ENCODE measurements at regions not wholly inside any gene's neighbourhood (a gene's known extent, or its start where the extent isn't known, plus 50 kb on each side); places are given as distances from the start of the nearest gene placed in this dataset.
"Not testable (repeated sequence)": the region's sequence is repeated elsewhere in the genome, so short reads cannot be mapped to it uniquely, and the experiment has no call there.

- Histone ChIP-seq H3K27ac (no peak overlapping the region), H3K4me3 (no peak overlapping the region), H3K27me3 (no peaks in the 10 kb centered on the region), H3K9me3 (ENCODE audit: low read depth) (no peaks in the 10 kb centered on the region), H3K4me1 (ENCODE audit: low read depth) (no peaks in the 10 kb centered on the region), H3K36me3 (no peaks in the 10 kb centered on the region)
- TF ChIP-seq CTCF (IDR thresholded peaks at IDR 0.05; ENCODE audit: low read depth, low read length): no peak
- no peak for DNase-seq (ENCODE audit: low read depth in 1 of 2, low spot score in 1 of 2)
Measured at GRCh38 chr20:22523499-22524392, 60.6 kb downstream of the FOXA2 start.

GRCh38 chr20:22523128-22523498 lies 61.3 kb downstream of the FOXA2 start:
- Histone ChIP-seq H3K27me3 (no peaks in the 10 kb centered on the region), H3K4me1 (ENCODE audit: low read depth) (no peaks in the 10 kb centered on the region), H3K27ac (no peak overlapping the region), H3K36me3 (no peaks in the 10 kb centered on the region), H3K9me3 (ENCODE audit: low read depth) (no peaks in the 10 kb centered on the region), H3K4me3 (no peak overlapping the region)
- DNase-seq (ENCODE audit: low read depth in 1 of 2, low spot score in 1 of 2): no peak
- no peak for TF ChIP-seq CTCF (IDR thresholded peaks at IDR 0.05; ENCODE audit: low read depth, low read length)

GRCh38 chr20:22522701-22523100 lies 61.7 kb downstream of the FOXA2 start:
- H3K27ac ChIP-seq: no peak overlapping the region
- H3K9me3 ChIP-seq (ENCODE audit: low read depth): no peaks in the 10 kb centered on the region
- TF ChIP-seq CTCF (IDR thresholded peaks at IDR 0.05; ENCODE audit: low read depth, low read length): no peak
- H3K4me1 ChIP-seq (ENCODE audit: low read depth): no peaks in the 10 kb centered on the region
- no peak overlapping the region for H3K4me3 ChIP-seq
- H3K36me3 ChIP-seq: no peaks in the 10 kb centered on the region
- H3K27me3 ChIP-seq: no peaks in the 10 kb centered on the region
- DNase-seq (ENCODE audit: low read depth in 1 of 2, low spot score in 1 of 2): no peak

- DNase-seq (ENCODE audit: low read depth in 1 of 2, low spot score in 1 of 2); H3K36me3 ChIP-seq; H3K9me3 ChIP-seq (ENCODE audit: low read depth); H3K4me1 ChIP-seq (ENCODE audit: low read depth); H3K4me3 ChIP-seq; H3K27me3 ChIP-seq; H3K27ac ChIP-seq: not testable (repeated sequence)
Measured at GRCh38 chr20:22521940-22522339, 62.4 kb downstream of the FOXA2 start.

GRCh38 chr20:22520381-22520780 lies 64.0 kb downstream of the FOXA2 start:
- Histone ChIP-seq H3K27ac (no peak overlapping the region), H3K4me3 (no peak overlapping the region), H3K36me3 (no peaks in the 10 kb centered on the region), H3K4me1 (ENCODE audit: low read depth) (no peaks in the 10 kb centered on the region), H3K27me3 (no peaks in the 10 kb centered on the region), H3K9me3 (ENCODE audit: low read depth) (no peaks in the 10 kb centered on the region)
- no peak for TF ChIP-seq CTCF (IDR thresholded peaks at IDR 0.05; ENCODE audit: low read depth, low read length)
- no peak for DNase-seq (ENCODE audit: low read depth in 1 of 2, low spot score in 1 of 2)

GRCh38 chr20:22515264-22515663 lies 69.1 kb downstream of the FOXA2 start:
- Histone ChIP-seq H3K4me3 (no peak overlapping the region), H3K36me3 (no peaks in the 10 kb centered on the region), H3K27ac (no peak overlapping the region), H3K9me3 (ENCODE audit: low read depth) (no peaks in the 10 kb centered on the region), H3K27me3 (no peaks in the 10 kb centered on the region), H3K4me1 (ENCODE audit: low read depth) (no peaks in the 10 kb centered on the region)
- TF ChIP-seq CTCF (IDR thresholded peaks at IDR 0.05; ENCODE audit: low read depth, low read length): no peak
- DNase-seq (ENCODE audit: low read depth in 1 of 2, low spot score in 1 of 2): no peak
